PC-9 (cell line): ENCODE measurements at regions not wholly inside any gene's neighbourhood (a gene's known extent, or its start where the extent isn't known, plus 50 kb on each side); places are given as distances from the start of the nearest gene placed in this dataset.

Source experiments
- BruUV-seq: library from RNA; stranded (reverse); fragments of 400-500 nt; replicated peaks from 2 replicates; lab custom pipeline; 2021; lab: Mats Ljungman, UMichigan
- CTCF ChIA-PET: fragments of 300-600 bp; sonication (Branson Sonifier 250); formaldehyde crosslinking; loops from one replicate; lab custom pipeline; 2022; ENCODE audit warnings: antibody characterized with exemption; lab: Charles Lee
- POLR2A ChIA-PET: fragments of 300-600 bp; sonication (Branson Sonifier 250); formaldehyde crosslinking; loops from one replicate; lab custom pipeline; 2022; ENCODE audit warnings: antibody characterized with exemption; ENCODE audit not compliant: unreplicated experiment; lab: Charles Lee
- DNase-seq, 2 experiments: peaks; one replicate each; pipeline versions ENCODE4 v3.0.0 to v3.0.0-alpha.2; 2015 to 2022; ENCODE audit warnings: mixed read lengths in 1 of 2
- H2AFZ ChIP-seq: fragments of 200-600 bp; sonication (generic); 2 replicates; pipeline ENCODE4 v1.8.1; 2017; ENCODE audit warnings: antibody characterized with exemption
- H3F3A ChIP-seq: fragments of 200-600 bp; sonication (generic); 2 replicates; pipeline ENCODE4 v1.8.1; 2017; ENCODE audit warnings: antibody characterized with exemption, mild to moderate bottlenecking, low read depth; ENCODE audit not compliant: insufficient read depth
- H3K27ac ChIP-seq: fragments of 200-600 bp; sonication (generic); 2 replicates; pipeline ENCODE4 v1.6.1; 2016; ENCODE audit warnings: mixed run types
- H3K27me3 ChIP-seq: fragments of 200-600 bp; sonication (generic); 2 replicates; pipeline ENCODE4 v1.6.1; 2016; ENCODE audit warnings: low read depth, mixed run types; ENCODE audit not compliant: insufficient read depth
- H3K36me3 ChIP-seq: fragments of 200-600 bp; sonication (generic); 2 replicates; pipeline ENCODE4 v1.6.1; 2016; ENCODE audit warnings: low read depth, mixed run types
- H3K4me1 ChIP-seq: fragments of 200-600 bp; sonication (generic); replicated peaks from 2 replicates; pipeline ENCODE4 v1.6.1; 2016; ENCODE audit warnings: mixed run types; ENCODE audit not compliant: insufficient read depth
- H3K4me2 ChIP-seq: fragments of 200-600 bp; sonication (generic); 2 replicates; pipeline ENCODE4 v1.6.1; 2017; ENCODE audit warnings: mixed run types
- H3K4me3 ChIP-seq: fragments of 200-600 bp; sonication (generic); 2 replicates; pipeline ENCODE4 v1.6.1; 2016; ENCODE audit warnings: mixed run types
- H3K79me2 ChIP-seq: fragments of 200-600 bp; sonication (generic); 2 replicates; pipeline ENCODE4 v1.6.1; 2017; ENCODE audit warnings: low read depth, mixed run types
- H3K9me2 ChIP-seq: fragments of 200-600 bp; sonication (generic); 2 replicates; pipeline ENCODE4 v1.8.1; 2017; ENCODE audit warnings: mild to moderate bottlenecking; ENCODE audit not compliant: insufficient read depth
- H3K9me3 ChIP-seq: fragments of 200-600 bp; sonication (generic); 2 replicates; pipeline ENCODE4 v1.8.1; 2016; ENCODE audit warnings: low read depth; ENCODE audit not compliant: insufficient read depth
- H4K20me1 ChIP-seq: fragments of 200-600 bp; sonication (generic); 2 replicates; pipeline ENCODE4 v1.8.1; 2017; ENCODE audit not compliant: insufficient read depth
- CTCF ChIP-seq: fragments of 200-600 bp; sonication (generic); conservative IDR thresholded peaks from 2 replicates; pipeline ENCODE4 v1.6.1; 2017; ENCODE audit warnings: mixed run types, antibody characterized with exemption, mild to moderate bottlenecking, moderate library complexity
- EZH2 ChIP-seq: fragments of 200-600 bp; sonication (generic); IDR thresholded peaks from 2 replicates; pipeline ENCODE4 v1.8.0; 2017; ENCODE audit warnings: antibody characterized with exemption, low read depth
- intact Hi-C: fragments of 100-400 bp; cut with micrococcal nuclease; formaldehyde crosslinking; loops from one replicate; pipeline ENCODE4 v1.10.0; 2022; ENCODE audit not compliant: unreplicated experiment

- CTCF ChIA-PET, result interaction anchor here (0.7 kb wide), 1 partner anchor 16 kb away, joined by 5 read pairs; no protein-coding TSS in a partner anchor
- Histone ChIP-seq H3K27ac (no peak overlapping the region), H3K4me1 (no peaks in the 10 kb centered on the region), H3K4me3 (no peak overlapping the region), H3K4me2 (no peak overlapping the region), H3K36me3 (no peaks in the 10 kb centered on the region), H4K20me1 (no peaks in the 10 kb centered on the region), H3K9me3 (no peaks in the 10 kb centered on the region), H3K79me2 (no peaks in the 10 kb centered on the region), H3F3A (no peaks in the 10 kb centered on the region), H3K9me2 (no peaks in the 10 kb centered on the region), H3K27me3 (no peaks in the 10 kb centered on the region), H2AFZ (no peak overlapping the region)
- intact Hi-C loops, result no loop called here
- POLR2A ChIA-PET, result no interaction called here
- TF ChIP-seq CTCF (no peak), EZH2 (no peak)
- no TSS peak for BruUV-seq
- no peak for DNase-seq
Observed at GRCh38 chr1:59122527-59122926, 174.4 kb upstream of the FGGY start.

- CTCF ChIA-PET, result interaction anchor here (0.6 to 0.7 kb wide), 2 partner anchors 17 to 208 kb away, joined by 5 to 7 read pairs; no protein-coding TSS in a partner anchor
Observed at GRCh38 chr1:59123081-59123681, 173.7 kb upstream of the FGGY start.

GRCh38 chr1:59124166-59124565 is 172.7 kb upstream of the FGGY start:
- CTCF ChIA-PET, result no interaction called here
- BruUV-seq, result no TSS peak
- no peaks in the 10 kb centered on the region for H3F3A ChIP-seq

More at GRCh38 chr1:59123081-59123681, 173.7 kb upstream of the FGGY start:
- Histone ChIP-seq H4K20me1 (no peaks in the 10 kb centered on the region), H3K4me2 (no peak overlapping the region), H2AFZ (no peak overlapping the region), H3K36me3 (no peaks in the 10 kb centered on the region), H3F3A (no peaks in the 10 kb centered on the region), H3K27ac (no peak overlapping the region), H3K79me2 (no peaks in the 10 kb centered on the region), H3K9me3 (no peaks in the 10 kb centered on the region), H3K4me1 (peaks cover 2% of the 10 kb centered on the region; the same call in 1 of the 2 replicates), H3K9me2 (no peaks in the 10 kb centered on the region), H3K4me3 (no peak overlapping the region), H3K27me3 (no peaks in the 10 kb centered on the region)
- no peak for DNase-seq
- no peak for TF ChIP-seq CTCF
- TF ChIP-seq EZH2, result no peak
- no TSS peak for BruUV-seq
- POLR2A ChIA-PET, result no interaction called here
- intact Hi-C loops, result no loop called here

More at GRCh38 chr1:59124166-59124565, 172.7 kb upstream of the FGGY start:
- no peak for DNase-seq
- POLR2A ChIA-PET, result no interaction called here
- no peaks in the 10 kb centered on the region for H3K9me3 ChIP-seq
- no peak overlapping the region for H3K27ac ChIP-seq
- intact Hi-C loops, result no loop called here
- no peaks in the 10 kb centered on the region for H3K79me2 ChIP-seq
- no peak overlapping the region for H3K4me2 ChIP-seq
- TF ChIP-seq CTCF (no peak), EZH2 (no peak)
- H2AFZ ChIP-seq, result no peak overlapping the region
- H3K9me2 ChIP-seq, result no peaks in the 10 kb centered on the region
- H3K4me1 ChIP-seq, result peaks cover 12% of the 10 kb centered on the region; the same call in 1 of the 2 replicates
- no peaks in the 10 kb centered on the region for H3K27me3 ChIP-seq
- H3K4me3 ChIP-seq, result no peak overlapping the region
- H4K20me1 ChIP-seq, result no peaks in the 10 kb centered on the region
- no peaks in the 10 kb centered on the region for H3K36me3 ChIP-seq
